ENCODE measurements at regions not wholly inside any gene's neighbourhood (a gene's known extent, or its start where the extent isn't known, plus 50 kb on each side); places are given as distances from the start of the nearest gene placed in this dataset.

GRCh38 chr17:12530161-12530560 is 135.5 kb upstream of the MYOCD start:
- TF ChIP-seq CTCF (conservative IDR thresholded peaks at IDR 0.05 in 1 of 2, IDR thresholded peaks at IDR 0.05 in 1 of 2; ENCODE audit: extremely low read depth in 1 of 2, insufficient read depth in 1 of 2, low read depth in 1 of 2, low read length in 2 of 2) (no peak), EZH2 (IDR thresholded peaks at IDR 0.05; ENCODE audit: borderline replicate concordance, low read length) (no peak)

All from mammary epithelial cell (primary cell).